Lung (tissue), 11 donors: ENCODE measurements at regions not wholly inside any gene's neighbourhood (a gene's known extent, or its start where the extent isn't known, plus 50 kb on each side); places are given as distances from the start of the nearest gene placed in this dataset.

ENCODE experiments used
- ATAC-seq: fragments of 200-7000 bp; cut with Tn5 transposase; one replicate; pipeline ENCODE4 v1.9.1; 2020; ENCODE audit warnings: moderate number of reproducible peaks; ENCODE audit not compliant: insufficient read depth, low FRiP score
- DNase-seq, 3 donors: peaks; one replicate each; pipeline ENCODE4 v3.0.0-alpha.2; 2013 to 2017
- H3K27ac ChIP-seq, 2 donors: one replicate each; pipeline ENCODE4 v1.5.1; 2013; ENCODE audit warnings: mild to moderate bottlenecking in 2 of 2, moderate library complexity in 2 of 2, control low read depth in 1 of 2, inconsistent platforms in 1 of 2, low read depth in 1 of 2, low read length in 1 of 2
- H3K27me3 ChIP-seq, 3 donors: one replicate each; pipeline ENCODE4 v1.5.1; 2013; ENCODE audit warnings: low read length in 2 of 3; ENCODE audit not compliant: control insufficient read depth in 3 of 3, insufficient read depth in 3 of 3
- H3K36me3 ChIP-seq, 4 donors: one replicate each; pipeline ENCODE4 v1.5.1; 2013; ENCODE audit warnings: low read length in 4 of 4, mild to moderate bottlenecking in 1 of 4, moderate library complexity in 1 of 4; ENCODE audit not compliant: control insufficient read depth in 4 of 4, insufficient read depth in 4 of 4
- H3K4me1 ChIP-seq, 5 donors: one replicate each; pipeline ENCODE4 v1.5.1; 2013; ENCODE audit warnings: low read length in 5 of 5, mild to moderate bottlenecking in 2 of 5, moderate library complexity in 1 of 5; ENCODE audit not compliant: control insufficient read depth in 5 of 5, insufficient read depth in 5 of 5
- H3K4me3 ChIP-seq: one replicate; pipeline ENCODE4 v1.5.1; 2013; ENCODE audit warnings: mild to moderate bottlenecking, control low read depth, moderate library complexity
- H3K9ac ChIP-seq, 2 donors: one replicate each; pipeline ENCODE4 v1.5.1; 2013; ENCODE audit warnings: low read length in 2 of 2, control low read depth in 1 of 2; ENCODE audit not compliant: insufficient read depth in 1 of 2
- H3K9me3 ChIP-seq, 4 donors: one replicate each; pipeline ENCODE4 v1.5.1; 2013; ENCODE audit warnings: low read length in 3 of 4, mild to moderate bottlenecking in 1 of 4, moderate library complexity in 1 of 4; ENCODE audit not compliant: control insufficient read depth in 4 of 4, insufficient read depth in 3 of 4
- WGBS, 2 donors: extraction: QIAGEN DNeasy Blood & Tissue Kit; methylation state at CpG; one replicate each; pipeline ENCODE4 v1.1.7; 2013; 5-methylcytosine and 5-hydroxymethylcytosine counted together
- TF ChIP-seq, protein P1 (sequence below): IDR thresholded peaks from 2 replicates; pipeline ENCODE4 v1.5.1; 2012; ENCODE audit warnings: mild to moderate bottlenecking; ENCODE audit errors: control extremely low read depth, extremely low read depth
- donor health status: control.
- donor health status: control.
- donor health status: Bipolar disorder and iron deficiency.
- donor health status: healthy.
- donor health status: DM: yes; HTN: yes; CAD: no.

DNA sequence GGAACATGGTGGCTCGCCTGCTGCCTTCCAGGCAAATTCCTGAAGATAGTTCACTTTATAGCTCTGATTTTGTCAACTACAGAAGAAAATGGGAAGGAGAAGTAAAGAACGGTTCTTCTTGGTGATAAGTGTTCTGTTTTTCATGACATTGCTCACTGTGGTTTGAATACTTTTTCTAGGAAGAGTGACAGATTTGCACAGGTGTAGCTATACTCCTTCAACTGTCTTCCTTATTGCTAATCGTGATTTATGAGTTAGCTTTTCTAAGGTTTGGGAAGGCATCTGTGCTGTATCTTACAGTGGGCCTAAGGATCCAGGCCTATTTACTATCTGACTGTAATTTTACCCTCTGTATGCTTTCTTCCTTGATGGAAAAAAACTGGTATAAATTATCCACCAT, 405.6 kb downstream of the NDFIP2 start:
- WGBS, 2 donors = 61 to 63% methylated on average over 3 of the region's 3 CpGs
- no peaks in the 10 kb centered on the region for H3K4me1 ChIP-seq
- no peak for DNase-seq
- TF ChIP-seq, protein P1, sequence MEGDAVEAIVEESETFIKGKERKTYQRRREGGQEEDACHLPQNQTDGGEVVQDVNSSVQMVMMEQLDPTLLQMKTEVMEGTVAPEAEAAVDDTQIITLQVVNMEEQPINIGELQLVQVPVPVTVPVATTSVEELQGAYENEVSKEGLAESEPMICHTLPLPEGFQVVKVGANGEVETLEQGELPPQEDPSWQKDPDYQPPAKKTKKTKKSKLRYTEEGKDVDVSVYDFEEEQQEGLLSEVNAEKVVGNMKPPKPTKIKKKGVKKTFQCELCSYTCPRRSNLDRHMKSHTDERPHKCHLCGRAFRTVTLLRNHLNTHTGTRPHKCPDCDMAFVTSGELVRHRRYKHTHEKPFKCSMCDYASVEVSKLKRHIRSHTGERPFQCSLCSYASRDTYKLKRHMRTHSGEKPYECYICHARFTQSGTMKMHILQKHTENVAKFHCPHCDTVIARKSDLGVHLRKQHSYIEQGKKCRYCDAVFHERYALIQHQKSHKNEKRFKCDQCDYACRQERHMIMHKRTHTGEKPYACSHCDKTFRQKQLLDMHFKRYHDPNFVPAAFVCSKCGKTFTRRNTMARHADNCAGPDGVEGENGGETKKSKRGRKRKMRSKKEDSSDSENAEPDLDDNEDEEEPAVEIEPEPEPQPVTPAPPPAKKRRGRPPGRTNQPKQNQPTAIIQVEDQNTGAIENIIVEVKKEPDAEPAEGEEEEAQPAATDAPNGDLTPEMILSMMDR = no peak
- H3K9ac ChIP-seq = no peak overlapping the region
- no peak overlapping the region for H3K27ac ChIP-seq
- H3K36me3 ChIP-seq = no peaks in the 10 kb centered on the region
- H3K4me3 ChIP-seq = no peak overlapping the region
- H3K9me3 ChIP-seq = no peaks in the 10 kb centered on the region
- no peaks in the 10 kb centered on the region for H3K27me3 ChIP-seq
- no peak for ATAC-seq

DNA sequence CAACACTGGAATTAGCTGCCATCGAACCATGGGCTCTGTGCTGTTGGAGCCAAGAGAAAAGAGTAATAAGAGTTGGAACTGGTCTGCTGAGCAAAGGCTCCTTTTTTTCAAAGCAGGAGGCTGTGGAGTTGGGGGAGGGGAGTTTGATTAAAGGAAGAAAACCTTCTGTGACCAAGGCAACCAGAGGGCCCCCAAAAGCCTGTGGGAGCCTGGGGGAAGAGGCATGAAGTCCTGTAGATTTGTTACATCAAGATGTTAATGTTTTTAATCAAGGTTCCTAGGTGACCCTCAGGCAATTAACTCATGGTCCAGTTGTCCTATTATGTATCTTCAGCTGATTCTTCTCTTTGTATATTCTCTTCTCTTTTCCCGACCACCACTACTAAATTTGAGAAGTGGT, 403.9 kb downstream of the NDFIP2 start:
- H3K4me1 ChIP-seq = no peaks in the 10 kb centered on the region
- DNase-seq = no peak
- ATAC-seq = no peak
- no peak overlapping the region for H3K27ac ChIP-seq
- H3K9ac ChIP-seq = no peak overlapping the region
- TF ChIP-seq, protein P1 = no peak
- 73 to 78% methylated on average over 2 of the region's 2 CpGs for WGBS, 2 donors
- H3K36me3 ChIP-seq = no peaks in the 10 kb centered on the region
- no peaks in the 10 kb centered on the region for H3K9me3 ChIP-seq
- no peak overlapping the region for H3K4me3 ChIP-seq
- no peaks in the 10 kb centered on the region for H3K27me3 ChIP-seq

DNA sequence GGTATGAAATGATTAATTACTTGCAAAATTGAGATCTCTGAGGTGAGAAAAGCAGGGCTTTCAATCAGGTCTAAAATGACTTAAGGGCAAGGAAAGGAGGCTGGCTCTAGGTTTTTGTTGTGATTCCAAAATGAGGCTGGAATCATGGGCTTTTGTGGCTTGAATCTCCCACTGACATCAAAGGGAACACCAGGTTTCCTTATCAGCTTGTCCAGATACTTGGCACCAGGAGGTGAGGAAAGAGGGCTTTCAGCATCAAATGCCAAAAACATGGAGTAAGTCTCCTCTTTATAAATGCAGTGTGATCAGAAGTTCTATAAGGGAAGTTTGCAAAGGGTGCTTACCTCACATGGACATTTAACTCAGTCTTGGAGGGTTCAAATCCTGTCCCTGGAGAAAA, 402.3 kb downstream of the NDFIP2 start:
- no peak for DNase-seq
- Histone ChIP-seq H3K4me3 (no peak overlapping the region), H3K4me1 (no peaks in the 10 kb centered on the region), H3K9ac (no peak overlapping the region), H3K27me3 (no peaks in the 10 kb centered on the region), H3K9me3 (peaks cover 0 to 2% (median 0%) of the 10 kb centered on the region in 4 donors), H3K36me3 (no peaks in the 10 kb centered on the region), H3K27ac (no peak overlapping the region)
- TF ChIP-seq, protein P1 = no peak
- no peak for ATAC-seq

DNA sequence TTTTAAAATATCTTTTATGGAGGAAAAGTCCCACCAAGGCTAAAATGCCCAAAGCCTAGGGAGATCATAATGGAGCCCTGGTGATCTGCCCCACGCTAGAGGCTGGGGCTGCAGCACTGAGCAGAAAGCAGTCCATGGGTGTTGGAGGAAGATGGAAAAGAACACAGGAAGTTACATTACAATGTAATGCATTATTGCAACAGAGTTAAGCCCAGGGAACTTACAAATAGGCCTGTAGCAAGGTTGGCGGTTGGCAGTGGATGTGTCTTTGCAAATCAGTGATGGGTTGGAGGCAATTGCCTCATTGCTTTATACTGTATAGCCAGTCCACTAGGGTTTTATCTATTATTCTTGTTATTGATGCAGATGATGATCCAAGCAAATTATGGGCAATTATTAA, 399.9 kb downstream of the NDFIP2 start:
- TF ChIP-seq, protein P1 = no peak
- Histone ChIP-seq H3K4me1 (peaks cover 0 to 6% (median 0%) of the 10 kb centered on the region in 5 donors), H3K27me3 (no peaks in the 10 kb centered on the region), H3K4me3 (no peak overlapping the region), H3K36me3 (no peaks in the 10 kb centered on the region), H3K27ac (no peak overlapping the region), H3K9ac (no peak overlapping the region), H3K9me3 (peaks cover 0 to 2% (median 0%) of the 10 kb centered on the region in 4 donors)
- no peak for DNase-seq
- no peak for ATAC-seq
- WGBS, 2 donors = 33 to 72% methylated on average over 2 of the region's 2 CpGs
